Calu3 (cell line): ENCODE measurements at regions not wholly inside any gene's neighbourhood (a gene's known extent, or its start where the extent isn't known, plus 50 kb on each side); places are given as distances from the start of the nearest gene placed in this dataset.

ENCODE experiments used
- BruUV-seq: library from RNA; stranded (reverse); fragments of 400-500 nt; replicated peaks from 2 replicates; lab custom pipeline; 2021; lab: Mats Ljungman, UMichigan
- CTCF ChIA-PET: fragments of 300-600 bp; sonication (Branson Sonifier 250); formaldehyde crosslinking; loops from one replicate; lab custom pipeline; 2022; ENCODE audit warnings: antibody characterized with exemption; lab: Charles Lee
- DNase-seq: peaks from one replicate; pipeline ENCODE4 v3.0.0; 2022
- H3K27ac Mint-ChIP-seq: one replicate; pipeline ENCODE4 v1.8.0; 2022; ENCODE audit warnings: mixed read lengths; ENCODE audit not compliant: unreplicated experiment
- H3K27me3 Mint-ChIP-seq: one replicate; pipeline ENCODE4 v1.8.0; 2022; ENCODE audit warnings: mixed read lengths; ENCODE audit not compliant: unreplicated experiment
- H3K36me3 Mint-ChIP-seq: one replicate; pipeline ENCODE4 v1.8.0; 2022; ENCODE audit warnings: mild to moderate bottlenecking, moderate library complexity, mixed read lengths; ENCODE audit not compliant: insufficient read depth, unreplicated experiment
- H3K4me1 Mint-ChIP-seq: one replicate; pipeline ENCODE4 v1.8.0; 2022; ENCODE audit warnings: mild to moderate bottlenecking, low read depth, mixed read lengths; ENCODE audit not compliant: unreplicated experiment
- H3K4me3 Mint-ChIP-seq: one replicate; pipeline ENCODE4 v1.8.0; 2022; ENCODE audit warnings: mild to moderate bottlenecking, low read depth, moderate library complexity, mixed read lengths; ENCODE audit not compliant: unreplicated experiment
- H3K9me3 Mint-ChIP-seq: one replicate; pipeline ENCODE4 v1.8.0; 2022; ENCODE audit warnings: low read depth, mixed read lengths; ENCODE audit not compliant: unreplicated experiment
- intact Hi-C: fragments of 100-400 bp; cut with micrococcal nuclease; formaldehyde crosslinking; loops from one replicate; pipeline ENCODE4 v1.10.0; 2022; ENCODE audit not compliant: unreplicated experiment
- TF ChIP-seq, protein P1 (sequence below): fragments of 200-600 bp; IDR thresholded peaks from one replicate; pipeline ENCODE4 v1.8.0; 2022; ENCODE audit warnings: antibody characterized with exemption; ENCODE audit not compliant: unreplicated experiment

DNA sequence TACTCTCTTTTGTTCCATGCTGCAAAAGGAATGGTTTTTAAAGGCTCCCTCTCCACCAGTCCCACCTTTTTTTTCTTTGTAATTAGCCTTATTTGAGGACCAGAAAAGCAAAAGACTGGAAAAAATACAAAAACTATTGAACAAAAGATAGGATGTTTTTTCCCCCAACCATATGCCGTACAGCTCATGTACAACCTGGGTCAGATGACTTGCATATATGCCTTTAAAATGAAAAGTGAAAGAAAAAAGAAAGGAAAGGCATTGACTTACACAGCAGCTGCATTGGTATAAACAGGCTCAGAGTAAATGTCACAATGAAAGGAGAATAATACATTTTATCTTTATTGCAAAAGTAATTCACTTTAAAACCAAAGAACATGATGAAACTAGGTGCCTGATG is 69.5 kb upstream of the CMC1 start:
- CTCF ChIA-PET = no interaction called here
- TF ChIP-seq, protein P1, sequence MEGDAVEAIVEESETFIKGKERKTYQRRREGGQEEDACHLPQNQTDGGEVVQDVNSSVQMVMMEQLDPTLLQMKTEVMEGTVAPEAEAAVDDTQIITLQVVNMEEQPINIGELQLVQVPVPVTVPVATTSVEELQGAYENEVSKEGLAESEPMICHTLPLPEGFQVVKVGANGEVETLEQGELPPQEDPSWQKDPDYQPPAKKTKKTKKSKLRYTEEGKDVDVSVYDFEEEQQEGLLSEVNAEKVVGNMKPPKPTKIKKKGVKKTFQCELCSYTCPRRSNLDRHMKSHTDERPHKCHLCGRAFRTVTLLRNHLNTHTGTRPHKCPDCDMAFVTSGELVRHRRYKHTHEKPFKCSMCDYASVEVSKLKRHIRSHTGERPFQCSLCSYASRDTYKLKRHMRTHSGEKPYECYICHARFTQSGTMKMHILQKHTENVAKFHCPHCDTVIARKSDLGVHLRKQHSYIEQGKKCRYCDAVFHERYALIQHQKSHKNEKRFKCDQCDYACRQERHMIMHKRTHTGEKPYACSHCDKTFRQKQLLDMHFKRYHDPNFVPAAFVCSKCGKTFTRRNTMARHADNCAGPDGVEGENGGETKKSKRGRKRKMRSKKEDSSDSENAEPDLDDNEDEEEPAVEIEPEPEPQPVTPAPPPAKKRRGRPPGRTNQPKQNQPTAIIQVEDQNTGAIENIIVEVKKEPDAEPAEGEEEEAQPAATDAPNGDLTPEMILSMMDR = no peak
- Mint-ChIP-seq H3K36me3 (no peaks in the 10 kb centered on the region), H3K4me3 (no peak overlapping the region), H3K27me3 (no peaks in the 10 kb centered on the region), H3K4me1 (no peaks in the 10 kb centered on the region), H3K27ac (no peak overlapping the region), H3K9me3 (no peaks in the 10 kb centered on the region)
- intact Hi-C loops = no loop called here
- no peak for DNase-seq
- no TSS peak for BruUV-seq

DNA sequence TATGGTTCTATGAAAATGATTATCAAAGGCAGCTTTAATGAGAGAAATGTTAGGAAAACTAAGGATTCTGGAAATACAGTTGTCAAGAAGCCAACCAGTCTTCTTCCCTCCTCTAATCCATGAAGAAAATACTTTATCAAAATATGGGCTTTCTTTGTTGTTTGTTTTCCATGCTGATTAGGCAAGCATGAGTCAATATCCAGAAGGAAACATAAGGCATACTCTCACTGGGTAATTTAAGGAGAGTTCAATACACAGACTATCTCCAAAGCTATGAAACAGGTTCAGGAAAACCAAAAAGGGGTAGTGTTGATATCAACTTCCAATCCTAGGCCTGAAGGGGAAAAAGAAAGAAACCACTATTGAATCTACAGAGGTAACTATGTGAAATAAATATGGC is 68.7 kb upstream of the CMC1 start:
- intact Hi-C loops = no loop called here
- H3K27ac Mint-ChIP-seq = no peak overlapping the region
- no peak for DNase-seq
- TF ChIP-seq, protein P1 = no peak
- no peaks in the 10 kb centered on the region for H3K4me1 Mint-ChIP-seq
- BruUV-seq = no TSS peak
- CTCF ChIA-PET = no interaction called here
- no peak overlapping the region for H3K4me3 Mint-ChIP-seq
- no peaks in the 10 kb centered on the region for H3K36me3 Mint-ChIP-seq
- H3K27me3 Mint-ChIP-seq = no peaks in the 10 kb centered on the region
- H3K9me3 Mint-ChIP-seq = no peaks in the 10 kb centered on the region

DNA sequence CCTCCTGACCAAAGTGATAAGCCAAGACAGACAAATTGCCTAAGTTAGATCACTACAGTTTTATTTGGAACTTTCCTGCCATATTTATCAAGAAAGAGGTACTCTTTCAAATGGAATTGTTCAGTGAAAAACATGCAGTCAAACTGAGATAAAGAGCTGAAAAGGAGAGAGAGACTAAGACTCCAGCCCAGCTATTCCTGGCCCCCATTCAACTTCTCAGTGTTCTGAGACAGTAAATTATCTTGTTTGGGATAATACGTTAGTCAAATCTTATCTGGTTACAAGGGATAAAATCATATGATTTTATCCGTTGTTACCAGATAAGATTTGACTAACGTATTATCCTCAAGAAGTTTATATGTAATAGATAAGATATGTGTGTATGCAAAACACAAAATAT is 67.6 kb upstream of the CMC1 start:
- no peak for DNase-seq
- no peaks in the 10 kb centered on the region for H3K27me3 Mint-ChIP-seq
- H3K4me3 Mint-ChIP-seq = no peak overlapping the region
- no peaks in the 10 kb centered on the region for H3K36me3 Mint-ChIP-seq
- H3K9me3 Mint-ChIP-seq = no peaks in the 10 kb centered on the region
- H3K27ac Mint-ChIP-seq = no peak overlapping the region
- intact Hi-C loops = no loop called here
- H3K4me1 Mint-ChIP-seq = no peaks in the 10 kb centered on the region
- TF ChIP-seq, protein P1 = no peak
- BruUV-seq = no TSS peak
- CTCF ChIA-PET = no interaction called here

DNA sequence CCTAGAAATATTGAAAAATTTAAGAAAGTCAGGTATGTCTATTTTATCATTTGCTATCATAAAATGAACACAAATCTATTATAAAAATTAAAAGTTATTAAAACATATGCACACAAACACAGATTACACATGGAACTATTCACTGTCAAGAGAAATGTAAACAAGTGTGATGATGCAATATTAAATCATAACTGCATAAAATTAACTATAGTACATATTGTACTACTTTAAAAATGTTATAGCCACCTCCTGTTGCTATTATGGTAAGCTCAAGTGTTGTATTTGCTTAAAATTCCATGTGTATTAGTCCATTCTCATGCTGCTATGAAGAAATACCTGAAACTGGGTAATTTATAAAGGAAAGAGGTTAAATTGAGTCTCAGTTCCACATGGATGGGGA is 54.7 kb upstream of the CMC1 start:
- Mint-ChIP-seq H3K27me3 (no peaks in the 10 kb centered on the region), H3K9me3 (no peaks in the 10 kb centered on the region), H3K27ac (no peak overlapping the region), H3K4me3 (no peak overlapping the region), H3K4me1 (no peaks in the 10 kb centered on the region), H3K36me3 (no peaks in the 10 kb centered on the region)
- intact Hi-C loops = no loop called here
- CTCF ChIA-PET = no interaction called here
- DNase-seq = no peak
- no TSS peak for BruUV-seq
- TF ChIP-seq, protein P1 = no peak

DNA sequence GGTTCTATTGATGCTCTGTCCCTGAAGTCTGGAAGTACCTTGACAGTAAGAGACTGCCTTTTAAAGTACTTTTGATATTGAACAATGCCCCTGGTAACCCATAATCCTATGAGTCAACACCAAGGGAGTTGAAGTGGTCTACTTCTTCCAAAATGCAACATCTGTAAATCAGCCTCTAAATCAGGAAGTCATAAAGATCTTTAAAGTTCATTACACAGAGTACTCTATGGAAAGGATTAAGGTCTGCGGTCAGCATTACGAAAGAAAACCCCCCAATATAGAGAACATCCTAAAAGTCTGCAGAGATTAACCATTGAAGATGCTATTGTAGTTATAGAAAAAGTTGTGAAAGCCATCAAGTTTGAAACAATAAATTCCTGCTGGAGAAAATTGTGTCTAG is 52.7 kb upstream of the CMC1 start:
- DNase-seq = no peak
- CTCF ChIA-PET = no interaction called here
- TF ChIP-seq, protein P1 = no peak
- intact Hi-C loops = no loop called here
- H3K27ac Mint-ChIP-seq = no peak overlapping the region
- no peak overlapping the region for H3K4me3 Mint-ChIP-seq
- H3K36me3 Mint-ChIP-seq = no peaks in the 10 kb centered on the region
- no peaks in the 10 kb centered on the region for H3K9me3 Mint-ChIP-seq
- no peaks in the 10 kb centered on the region for H3K4me1 Mint-ChIP-seq
- no peaks in the 10 kb centered on the region for H3K27me3 Mint-ChIP-seq
- no TSS peak for BruUV-seq
